ENCODE measurements at regions not wholly inside any gene's neighbourhood (a gene's known extent, or its start where the extent isn't known, plus 50 kb on each side); places are given as distances from the start of the nearest gene placed in this dataset.

DNA sequence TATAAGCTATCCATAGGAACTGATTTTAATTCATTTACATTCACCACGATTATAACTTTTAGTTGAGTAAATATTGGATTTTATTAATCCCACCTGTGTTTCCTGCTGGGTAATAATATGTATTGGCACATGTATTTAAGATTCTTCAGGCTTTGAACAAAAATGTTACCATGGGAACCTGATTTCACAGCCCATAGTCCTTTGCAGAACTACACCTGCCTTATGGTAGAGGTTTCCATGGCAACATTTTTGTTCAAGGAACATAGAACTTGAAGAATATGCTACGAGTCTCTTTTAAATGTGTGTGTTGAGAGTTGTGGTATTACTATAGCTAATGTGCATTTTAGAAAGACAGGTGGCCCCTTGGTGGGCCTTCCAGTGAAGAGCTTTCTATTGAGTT is 317.4 kb downstream of the SAMD5 start:
- no peak for DNase-seq

- DNase-seq: no peak
Observed at GRCh38 chr6:147826698-147827097, 318.2 kb downstream of the SAMD5 start.

- DNase-seq: no peak
Observed at GRCh38 chr6:147829418-147829817, 320.9 kb downstream of the SAMD5 start.

GRCh38 chr6:147829835-147830234 is 321.3 kb downstream of the SAMD5 start:
- DNase-seq: no peak

DNA sequence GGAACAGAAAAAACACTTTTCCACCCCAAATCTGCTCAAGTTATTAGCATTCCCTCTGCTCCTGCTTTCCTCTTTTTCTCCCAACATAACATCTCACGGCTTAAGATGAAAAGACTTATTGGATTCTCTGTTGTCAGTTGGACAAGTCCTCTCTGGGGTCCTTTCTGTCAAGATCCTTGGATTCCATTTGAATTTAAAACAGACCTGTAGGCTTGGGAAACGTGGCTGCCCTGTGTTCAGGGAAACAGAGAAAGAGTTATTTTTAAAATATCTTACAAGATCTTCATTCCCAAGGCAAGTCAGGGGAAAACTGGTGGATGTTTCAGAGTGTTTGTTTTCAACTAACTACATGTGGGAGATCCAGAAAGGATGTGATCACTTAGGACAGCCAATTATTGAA is 322.9 kb downstream of the SAMD5 start:
- no peak for DNase-seq

GRCh38 chr6:147833607-147834006 is 325.1 kb downstream of the SAMD5 start:
- no peak for DNase-seq

- no peak for DNase-seq
Observed at GRCh38 chr6:147834084-147834776, 325.7 kb downstream of the SAMD5 start.

DNA sequence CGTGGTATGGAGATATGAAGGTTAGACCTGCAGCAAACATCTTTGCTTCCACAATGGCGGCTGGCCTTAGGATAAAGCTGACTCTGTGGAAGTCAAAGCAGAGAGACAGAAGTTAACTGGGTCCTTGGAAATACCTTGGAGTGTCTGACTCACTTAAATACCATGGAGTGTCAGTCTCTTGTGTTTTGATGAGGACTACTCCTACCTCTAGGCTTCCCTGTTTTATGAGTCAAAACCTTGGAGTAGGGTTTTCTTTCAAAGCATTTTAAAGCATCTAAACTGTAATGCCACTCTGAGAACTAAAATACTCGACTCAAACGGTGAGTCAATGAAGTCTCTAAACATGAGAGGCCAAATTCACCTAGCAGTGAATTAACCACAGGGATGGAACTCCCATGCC is 329.1 kb downstream of the SAMD5 start:
- no peak for DNase-seq

- DNase-seq: no peak
Observed at GRCh38 chr6:147839708-147840610, 331.5 kb downstream of the SAMD5 start.

- no peak for DNase-seq
Observed at GRCh38 chr6:147841547-147842148, 333.2 kb downstream of the SAMD5 start.

DNA sequence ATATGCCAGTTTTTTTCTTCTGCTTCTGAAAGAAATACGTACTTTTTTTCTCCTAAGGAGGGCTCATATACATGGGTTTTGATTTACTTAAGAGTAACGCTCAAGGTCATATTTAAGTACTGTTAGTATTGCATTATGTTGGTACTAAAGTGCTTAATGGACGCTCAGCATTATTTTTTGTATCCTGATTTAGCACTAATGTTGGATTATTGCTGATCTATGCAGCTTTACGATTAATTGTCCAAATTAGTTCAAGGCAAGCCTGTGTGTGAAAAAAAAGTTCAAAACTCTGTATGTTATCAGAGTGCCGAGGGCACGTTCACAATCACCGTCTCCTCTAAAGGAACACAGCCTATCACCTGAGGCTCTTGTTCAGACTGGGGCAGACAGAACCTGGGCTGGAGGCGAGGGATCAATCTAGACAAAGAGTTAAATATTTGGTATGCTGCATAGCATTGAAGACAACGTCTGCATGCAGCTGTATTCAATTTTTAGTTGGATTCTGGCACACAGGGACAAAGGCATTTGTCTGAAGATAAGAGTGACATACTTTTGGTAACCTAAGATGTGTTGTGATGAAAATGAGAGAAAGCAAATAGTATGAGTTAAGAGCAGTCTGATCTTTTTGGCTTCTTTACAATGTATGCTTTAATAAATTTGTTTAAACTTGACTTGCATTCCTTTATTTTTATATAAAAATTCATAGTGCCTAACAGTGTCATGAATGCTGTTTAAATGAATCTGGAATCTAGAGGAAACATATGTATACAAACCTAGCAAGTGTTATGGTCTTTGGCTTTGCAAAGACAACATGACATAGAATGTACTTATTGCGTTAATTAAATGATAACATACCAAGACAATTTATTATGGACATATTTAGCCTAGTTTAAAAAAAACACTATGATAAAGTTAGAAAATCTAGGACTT is 341.2 kb downstream of the SAMD5 start:
- DNase-seq: no peak

- DNase-seq: no peak
Observed at GRCh38 chr6:147852772-147853171, 344.3 kb downstream of the SAMD5 start.

DNA sequence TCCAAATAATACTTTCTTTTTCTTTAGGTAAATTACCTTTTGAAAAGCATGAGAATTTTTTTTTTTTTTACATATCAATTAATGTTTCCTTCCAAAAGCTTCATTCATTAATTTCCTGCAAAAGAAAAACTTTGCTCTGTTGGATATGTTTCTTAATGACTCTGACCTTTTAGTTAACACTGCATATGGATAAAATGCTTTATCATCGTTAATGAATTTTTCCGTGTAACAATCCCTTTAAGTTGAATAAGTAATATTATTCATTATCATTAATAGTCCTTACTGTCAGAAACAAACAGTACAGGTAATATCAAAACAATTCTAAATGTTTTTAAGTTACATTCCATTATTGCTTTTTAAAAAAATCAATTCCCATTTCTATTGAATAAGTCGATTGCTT is 345.1 kb downstream of the SAMD5 start:
- no peak for DNase-seq

GRCh38 chr6:147855803-147856482 is 347.5 kb downstream of the SAMD5 start:
- DNase-seq: no peak

GRCh38 chr6:147856687-147857086 is 348.2 kb downstream of the SAMD5 start:
- no peak for DNase-seq

DNA sequence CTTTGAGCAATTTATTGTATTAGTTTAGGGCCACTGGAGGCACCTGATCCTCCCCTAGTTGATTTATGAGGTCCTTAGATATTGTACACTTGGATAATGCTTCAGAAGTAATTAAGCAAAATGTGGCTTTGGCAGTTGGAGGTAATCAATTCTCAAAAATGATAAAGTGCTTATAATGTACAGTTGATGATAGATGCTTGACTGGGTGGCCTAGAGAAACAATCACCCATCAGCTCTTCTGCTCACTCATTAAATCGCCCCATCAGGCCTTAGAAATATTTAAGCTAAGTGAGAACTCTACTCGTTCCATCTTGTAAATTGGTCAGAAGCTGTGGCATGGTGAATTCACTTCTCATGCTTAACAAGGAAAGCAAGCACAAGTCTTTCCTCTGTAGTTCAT is 349.9 kb downstream of the SAMD5 start:
- no peak for DNase-seq

DNA sequence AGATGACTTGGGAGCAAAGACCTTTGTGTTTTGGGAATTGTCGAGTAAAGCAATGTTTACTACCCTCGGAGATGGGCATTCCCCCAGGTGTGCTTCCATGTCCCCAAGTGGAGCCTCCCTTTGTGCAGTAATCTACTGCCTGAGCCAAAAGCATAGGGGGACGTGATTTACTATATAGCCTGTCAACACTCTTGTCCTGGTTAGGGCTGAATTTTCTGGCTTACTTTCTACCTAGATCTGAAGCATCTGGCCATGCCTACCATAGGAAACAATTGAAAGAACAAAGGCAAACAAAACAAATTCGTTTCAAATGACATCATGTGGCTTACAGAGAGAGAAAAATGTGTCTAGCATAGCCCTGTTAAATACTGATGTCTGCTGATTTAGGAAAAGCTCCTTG is 350.6 kb downstream of the SAMD5 start:
- no peak for DNase-seq

DNA sequence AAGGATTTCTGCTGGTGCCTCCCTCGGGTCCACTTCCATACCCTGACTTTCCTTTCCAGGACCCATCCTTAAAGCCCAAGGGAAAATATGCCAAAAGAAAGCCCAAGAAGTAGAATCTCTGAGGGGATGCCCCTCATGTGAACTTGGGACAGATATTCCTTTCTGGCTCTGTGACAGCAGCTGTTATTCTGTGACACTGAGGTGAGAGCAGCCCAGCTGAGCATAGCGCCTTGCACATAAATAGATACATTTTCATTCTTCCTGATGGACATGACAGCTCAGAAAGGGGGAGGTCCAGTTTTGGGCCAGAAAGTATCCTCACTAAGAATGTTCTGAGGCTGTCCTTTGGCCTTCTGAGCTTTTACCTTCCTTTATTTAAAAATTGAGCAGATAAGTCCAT is 353.2 kb downstream of the SAMD5 start:
- DNase-seq: no peak

DNA sequence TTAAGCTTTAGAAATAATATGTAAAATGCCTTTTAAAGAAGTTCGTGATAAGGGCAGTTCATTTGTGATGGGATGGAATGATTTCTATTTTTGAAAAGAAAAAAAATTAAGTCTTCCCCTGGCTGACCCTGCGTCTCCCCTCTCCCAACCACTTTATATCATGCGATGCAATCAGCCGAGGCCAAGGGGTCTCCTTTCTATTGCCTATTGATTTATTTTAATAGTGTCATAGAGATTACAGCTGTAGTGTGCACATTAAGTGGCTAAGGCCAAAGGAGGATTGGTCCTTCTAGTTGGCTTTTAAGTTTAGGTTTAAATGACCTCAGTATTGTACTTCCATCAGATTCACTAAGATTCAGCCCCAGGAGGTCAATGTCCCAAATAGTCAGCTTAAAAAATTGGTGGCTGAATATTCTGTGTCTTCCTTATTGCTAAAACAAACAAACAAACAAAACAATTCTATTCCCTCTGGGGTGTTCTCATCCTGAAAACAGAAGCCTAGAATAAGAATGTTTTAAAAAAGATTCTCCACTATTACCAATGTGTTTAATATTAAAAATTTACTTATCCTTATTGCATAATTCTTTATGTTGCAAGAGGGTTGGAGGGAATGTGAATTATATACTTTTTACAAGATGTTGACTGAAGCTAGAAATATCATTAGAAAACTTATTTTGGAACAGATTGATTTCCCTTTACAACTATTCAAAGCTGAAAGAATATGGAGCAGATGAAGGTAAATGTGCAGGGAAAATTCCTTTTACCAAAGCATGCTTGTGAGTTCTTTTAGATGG is 359.1 kb downstream of the SAMD5 start:
- no peak for DNase-seq

DNA sequence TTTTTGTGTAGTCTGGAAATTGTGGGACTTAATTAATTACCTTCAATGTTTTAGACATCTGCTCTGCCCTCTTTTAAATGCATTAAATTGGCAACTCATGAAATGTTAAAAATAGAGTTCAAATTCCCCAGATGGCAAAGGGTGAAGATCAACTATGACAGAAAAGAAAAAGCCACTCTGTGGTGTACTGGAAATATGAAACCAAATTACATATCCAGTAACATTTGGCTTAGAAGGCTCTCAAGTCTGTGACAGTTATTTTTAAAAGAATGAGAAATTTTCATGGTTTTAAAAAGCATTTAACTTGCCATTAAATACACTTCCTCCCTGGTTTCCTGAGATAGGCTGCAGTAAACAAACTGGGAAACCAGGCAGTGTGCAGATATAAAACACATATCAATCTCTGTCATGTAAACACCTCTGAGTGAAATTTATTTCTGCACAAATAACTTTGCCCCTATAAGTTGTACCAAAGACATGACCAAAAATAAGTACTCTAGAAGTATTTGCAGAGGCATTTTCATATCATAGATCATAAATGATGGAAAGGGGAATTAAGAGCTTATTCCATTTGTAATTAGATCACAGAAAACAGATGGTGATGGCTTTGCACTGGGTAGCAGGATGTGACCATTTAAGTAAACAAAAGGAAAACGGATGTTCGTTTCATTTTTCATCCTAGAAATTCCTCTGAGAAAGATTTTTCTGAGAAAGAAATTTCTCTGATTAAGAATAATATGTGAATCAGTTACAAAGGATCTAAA is 360.1 kb downstream of the SAMD5 start:
- no peak for DNase-seq

DNA sequence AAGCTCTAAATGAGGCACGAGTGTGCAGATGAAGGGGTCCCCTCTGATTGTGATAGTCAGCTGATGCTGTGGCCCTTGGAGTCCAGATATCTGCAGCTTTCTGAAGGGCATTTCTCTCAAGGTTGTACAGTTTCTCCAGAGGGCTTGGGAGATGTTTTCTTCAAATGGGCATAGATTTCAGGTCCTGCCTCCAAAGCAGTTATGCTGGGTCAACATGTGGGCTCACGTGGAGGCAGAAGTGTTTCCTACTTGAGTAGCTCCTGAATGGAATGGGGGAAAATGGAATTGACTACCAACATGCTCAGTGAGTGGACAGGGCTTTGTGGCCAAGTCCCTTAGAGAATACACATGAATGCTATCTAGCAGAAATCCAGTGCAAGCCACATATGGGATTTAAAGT is 360.7 kb downstream of the SAMD5 start:
- no peak for DNase-seq

All from NCI-H2029 treated with DMSO at 0.1 percent for 48 hours (cell line).